ENCODE measurements at regions not wholly inside any gene's neighbourhood (a gene's known extent, or its start where the extent isn't known, plus 50 kb on each side); places are given as distances from the start of the nearest gene placed in this dataset.

- Mint-ChIP-seq H3K36me3 (no peaks in the 10 kb centered on the region), H3K4me1 (no peaks in the 10 kb centered on the region), H3K27me3 (no peaks in the 10 kb centered on the region), H3K4me3 (no peak overlapping the region), H3K9me3 (peaks cover 11% of the 10 kb centered on the region), H3K27ac (no peak overlapping the region)
These were observed 339.0 kb upstream of the WWC1 start for GRCh38 chr5:167952278-167952995.

GRCh38 chr5:167953151-167953798 lies 338.2 kb upstream of the WWC1 start:
- Mint-ChIP-seq H3K27me3 (no peaks in the 10 kb centered on the region), H3K27ac (no peak overlapping the region), H3K9me3 (peaks cover 17% of the 10 kb centered on the region), H3K4me3 (no peak overlapping the region), H3K36me3 (no peaks in the 10 kb centered on the region), H3K4me1 (no peaks in the 10 kb centered on the region)

GRCh38 chr5:167961731-167962130 lies 329.7 kb upstream of the WWC1 start:
- Mint-ChIP-seq H3K4me3 (no peak overlapping the region), H3K9me3 (peaks cover 28% of the 10 kb centered on the region), H3K27ac (no peak overlapping the region), H3K27me3 (no peaks in the 10 kb centered on the region), H3K4me1 (no peaks in the 10 kb centered on the region), H3K36me3 (no peaks in the 10 kb centered on the region)

DNA sequence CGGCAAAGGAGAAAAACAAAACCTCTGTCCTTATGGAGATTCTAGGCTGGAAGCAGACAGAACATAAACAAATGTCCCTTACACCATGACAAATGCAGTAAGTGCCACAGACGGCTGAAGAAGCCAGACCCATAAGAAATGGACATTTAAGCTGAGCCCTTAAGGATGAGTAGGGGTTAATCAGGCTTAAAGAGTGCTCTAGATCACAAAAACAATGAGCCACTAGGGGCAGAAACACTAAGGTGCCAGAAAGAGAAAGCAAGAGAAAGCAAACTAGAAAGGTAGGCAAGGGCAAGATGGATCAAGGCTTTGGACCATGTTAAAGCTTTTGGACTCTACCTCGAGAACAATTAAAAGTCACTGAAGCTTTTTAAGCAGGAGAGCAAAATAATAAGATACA lies 326.9 kb upstream of the WWC1 start:
- Mint-ChIP-seq H3K27ac (no peak overlapping the region), H3K27me3 (no peaks in the 10 kb centered on the region), H3K9me3 (peaks cover 18% of the 10 kb centered on the region), H3K4me3 (no peak overlapping the region), H3K4me1 (no peaks in the 10 kb centered on the region), H3K36me3 (no peaks in the 10 kb centered on the region)

DNA sequence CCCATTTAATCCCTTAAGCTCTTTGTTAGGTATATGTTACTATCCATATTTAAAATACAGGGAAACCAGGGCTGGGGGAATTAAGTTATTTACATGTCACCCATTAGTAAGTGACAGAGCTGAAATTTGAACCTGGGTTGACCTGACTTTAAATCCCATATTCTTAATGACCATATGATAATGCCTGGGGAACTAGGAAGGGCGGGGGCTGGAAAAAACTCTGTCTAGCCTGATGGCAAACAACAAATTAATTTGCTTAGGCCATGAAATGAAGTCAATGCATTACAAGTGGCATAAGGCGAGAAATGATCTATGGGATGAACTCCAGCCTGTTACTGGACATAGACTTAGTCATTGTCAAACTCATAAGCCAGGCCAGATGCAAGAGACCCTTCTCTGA lies 325.7 kb upstream of the WWC1 start:
- H3K9me3 Mint-ChIP-seq = peaks cover 18% of the 10 kb centered on the region
- H3K27ac Mint-ChIP-seq = no peak overlapping the region
- no peaks in the 10 kb centered on the region for H3K4me1 Mint-ChIP-seq
- H3K4me3 Mint-ChIP-seq = no peak overlapping the region
- no peaks in the 10 kb centered on the region for H3K27me3 Mint-ChIP-seq
- H3K36me3 Mint-ChIP-seq = no peaks in the 10 kb centered on the region

- Mint-ChIP-seq H3K4me3 (no peak overlapping the region), H3K4me1 (no peaks in the 10 kb centered on the region), H3K27ac (no peak overlapping the region)
These were observed 324.5 kb upstream of the WWC1 start for GRCh38 chr5:167966979-167967378.

DNA sequence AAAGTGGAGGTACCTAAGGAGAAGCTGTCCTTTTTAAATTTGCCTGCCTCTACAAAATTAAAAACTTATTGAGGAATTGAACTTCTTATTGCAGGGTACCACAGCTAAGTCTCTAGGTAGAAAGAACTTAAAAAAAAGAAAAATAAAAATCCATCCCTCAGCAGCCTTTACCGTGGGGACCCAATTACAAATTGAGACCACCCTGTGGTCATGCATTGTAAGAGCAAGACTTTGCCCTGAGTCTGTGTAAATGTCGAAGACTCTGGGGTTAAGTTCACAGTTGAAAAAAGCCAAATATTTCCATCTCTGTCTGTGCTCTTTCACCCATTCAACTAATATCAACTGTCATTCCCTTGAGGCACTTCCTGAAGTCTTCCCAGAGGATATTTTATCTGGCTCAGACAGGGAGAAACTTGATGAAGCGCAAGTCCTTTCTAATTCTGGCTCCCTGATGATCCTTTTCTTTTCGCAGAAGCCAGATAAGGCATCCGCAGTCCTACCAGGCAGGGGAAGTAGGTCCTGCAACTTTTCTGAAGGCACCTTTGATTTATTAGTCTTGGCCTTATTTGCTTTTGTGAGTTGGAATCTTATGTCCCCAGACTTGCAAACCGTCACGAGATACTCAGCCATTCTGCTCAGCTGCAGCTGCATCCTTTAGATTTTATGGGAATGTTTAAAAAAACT lies 323.8 kb upstream of the WWC1 start:
- no peak overlapping the region for H3K27ac Mint-ChIP-seq
- no peaks in the 10 kb centered on the region for H3K27me3 Mint-ChIP-seq
- no peaks in the 10 kb centered on the region for H3K36me3 Mint-ChIP-seq
- no peak overlapping the region for H3K4me3 Mint-ChIP-seq
- H3K9me3 Mint-ChIP-seq = peaks cover 11% of the 10 kb centered on the region
- no peaks in the 10 kb centered on the region for H3K4me1 Mint-ChIP-seq

More at GRCh38 chr5:167966979-167967378, 324.5 kb upstream of the WWC1 start:
- H3K27me3 Mint-ChIP-seq = no peaks in the 10 kb centered on the region
- H3K9me3 Mint-ChIP-seq = peaks cover 11% of the 10 kb centered on the region
- no peaks in the 10 kb centered on the region for H3K36me3 Mint-ChIP-seq

GRCh38 chr5:167968837-167969236 lies 322.6 kb upstream of the WWC1 start:
- peaks cover 6% of the 10 kb centered on the region for H3K9me3 Mint-ChIP-seq
- H3K4me1 Mint-ChIP-seq = no peaks in the 10 kb centered on the region
- H3K36me3 Mint-ChIP-seq = no peaks in the 10 kb centered on the region
- H3K27me3 Mint-ChIP-seq = no peaks in the 10 kb centered on the region
- H3K27ac Mint-ChIP-seq = no peak overlapping the region
- no peak overlapping the region for H3K4me3 Mint-ChIP-seq

DNA sequence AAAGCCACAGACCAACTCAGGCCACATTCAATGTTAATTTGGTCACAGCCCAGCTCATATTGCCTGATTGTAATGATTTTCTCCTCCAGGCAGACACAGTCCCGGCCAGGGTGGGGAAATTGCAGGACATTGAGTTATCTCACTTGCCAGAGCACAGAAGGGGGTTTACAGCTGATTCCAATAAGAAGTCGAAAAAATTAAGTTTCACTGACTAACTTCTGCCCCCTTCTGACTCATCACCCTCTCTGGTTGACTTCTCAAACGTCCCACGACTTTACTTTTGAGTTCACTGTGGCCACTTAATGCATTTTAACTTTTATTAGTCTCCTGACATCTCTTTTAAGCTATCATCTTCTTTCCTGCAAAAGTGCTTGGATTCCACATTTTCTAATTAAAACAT lies 321.4 kb upstream of the WWC1 start:
- H3K27me3 Mint-ChIP-seq = no peaks in the 10 kb centered on the region
- no peak overlapping the region for H3K4me3 Mint-ChIP-seq
- no peaks in the 10 kb centered on the region for H3K4me1 Mint-ChIP-seq
- no peaks in the 10 kb centered on the region for H3K9me3 Mint-ChIP-seq
- H3K27ac Mint-ChIP-seq = no peak overlapping the region
- H3K36me3 Mint-ChIP-seq = no peaks in the 10 kb centered on the region

DNA sequence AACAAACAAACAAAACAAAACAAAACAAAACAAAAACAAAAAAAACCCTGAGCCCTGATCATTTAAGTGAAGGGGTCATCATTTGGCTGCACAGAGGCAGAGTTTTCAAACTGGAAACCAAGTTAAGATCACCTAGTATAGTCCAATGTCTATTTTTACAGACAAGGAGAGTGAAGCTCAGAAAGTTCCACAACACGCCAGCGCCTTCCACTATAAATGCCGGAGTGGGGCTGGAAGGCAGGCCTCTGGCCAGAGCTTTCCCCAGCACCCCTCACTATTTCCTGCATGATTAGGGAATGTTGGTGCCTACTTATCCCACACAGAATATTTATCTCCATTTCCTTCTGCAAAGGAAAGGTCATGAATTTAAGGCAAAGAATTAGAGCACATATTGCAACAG lies 319.7 kb upstream of the WWC1 start:
- no peaks in the 10 kb centered on the region for H3K36me3 Mint-ChIP-seq
- no peaks in the 10 kb centered on the region for H3K4me1 Mint-ChIP-seq
- no peaks in the 10 kb centered on the region for H3K9me3 Mint-ChIP-seq
- no peaks in the 10 kb centered on the region for H3K27me3 Mint-ChIP-seq
- H3K4me3 Mint-ChIP-seq = no peak overlapping the region
- no peak overlapping the region for H3K27ac Mint-ChIP-seq

GRCh38 chr5:167973126-167973525 lies 318.3 kb upstream of the WWC1 start:
- no peaks in the 10 kb centered on the region for H3K36me3 Mint-ChIP-seq
- H3K27ac Mint-ChIP-seq = no peak overlapping the region
- H3K9me3 Mint-ChIP-seq = peaks cover 5% of the 10 kb centered on the region
- H3K4me1 Mint-ChIP-seq = no peaks in the 10 kb centered on the region
- no peak overlapping the region for H3K4me3 Mint-ChIP-seq
- no peaks in the 10 kb centered on the region for H3K27me3 Mint-ChIP-seq

GRCh38 chr5:167984951-167985350 lies 306.5 kb upstream of the WWC1 start:
- H3K27me3 Mint-ChIP-seq = peaks cover 3% of the 10 kb centered on the region
- no peaks in the 10 kb centered on the region for H3K4me1 Mint-ChIP-seq
- no peak overlapping the region for H3K27ac Mint-ChIP-seq
- no peaks in the 10 kb centered on the region for H3K36me3 Mint-ChIP-seq
- H3K4me3 Mint-ChIP-seq = no peak overlapping the region
- H3K9me3 Mint-ChIP-seq = peaks cover 10% of the 10 kb centered on the region

DNA sequence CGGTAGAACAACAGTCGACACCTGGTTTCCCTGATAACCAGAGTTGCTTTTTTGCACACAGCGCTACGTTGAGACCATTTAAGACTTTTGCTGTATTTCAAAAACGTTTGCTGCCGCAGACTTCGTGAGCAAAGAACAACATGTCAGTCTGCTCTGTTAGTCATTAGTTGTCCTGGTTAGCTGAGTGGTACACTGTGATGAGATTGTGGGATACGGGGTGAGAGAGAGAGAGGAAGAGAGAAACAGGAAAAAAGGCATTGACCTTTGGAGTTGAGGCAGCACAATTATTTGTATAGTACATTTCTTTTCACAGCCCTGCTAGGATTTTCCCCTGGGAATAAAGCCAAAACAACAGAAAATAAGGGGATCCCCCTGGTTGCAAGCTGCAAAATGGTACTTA lies 306.1 kb upstream of the WWC1 start:
- H3K4me3 Mint-ChIP-seq = no peak overlapping the region
- no peaks in the 10 kb centered on the region for H3K4me1 Mint-ChIP-seq
- peaks cover 3% of the 10 kb centered on the region for H3K27me3 Mint-ChIP-seq
- H3K9me3 Mint-ChIP-seq = peaks cover 6% of the 10 kb centered on the region
- H3K36me3 Mint-ChIP-seq = no peaks in the 10 kb centered on the region
- H3K27ac Mint-ChIP-seq = no peak overlapping the region

DNA sequence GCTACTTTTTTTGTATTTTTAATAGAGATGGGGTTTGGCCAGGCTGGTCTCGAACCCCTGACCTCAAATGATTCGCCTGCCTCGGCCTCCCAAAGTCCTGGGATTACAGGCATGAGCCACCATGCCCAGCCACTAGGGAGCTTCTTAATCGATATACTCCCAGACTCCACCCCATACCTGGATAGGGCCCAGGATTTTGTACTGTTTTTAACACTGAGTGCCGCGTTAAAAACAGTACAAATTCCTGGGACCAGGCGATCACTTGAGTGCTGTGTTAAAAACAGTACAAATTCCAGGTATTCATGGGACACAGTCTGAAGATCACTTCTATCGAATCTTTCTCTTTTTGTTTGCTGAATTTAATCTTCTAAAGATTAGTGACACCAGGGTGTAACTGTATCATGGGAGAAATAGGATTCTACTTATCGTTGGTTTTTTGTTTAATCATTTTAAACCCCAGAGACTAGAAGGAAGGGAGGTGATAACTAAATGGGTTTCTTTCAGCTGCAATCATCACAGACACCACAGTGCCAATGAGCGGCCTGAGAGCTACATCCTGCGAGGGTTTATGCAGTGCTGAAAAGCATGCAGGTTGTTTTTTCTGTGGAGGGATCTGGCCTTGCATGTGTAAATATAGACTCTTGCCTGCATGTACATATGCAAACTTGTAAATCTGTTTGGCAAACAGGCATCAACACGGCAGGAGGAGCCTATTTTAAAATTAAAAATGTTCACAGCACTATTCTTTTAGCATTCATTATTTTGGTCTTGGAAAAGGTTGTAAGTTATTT lies 303.8 kb upstream of the WWC1 start:
- H3K4me1 Mint-ChIP-seq = no peaks in the 10 kb centered on the region
- no peak overlapping the region for H3K27ac Mint-ChIP-seq

DNA sequence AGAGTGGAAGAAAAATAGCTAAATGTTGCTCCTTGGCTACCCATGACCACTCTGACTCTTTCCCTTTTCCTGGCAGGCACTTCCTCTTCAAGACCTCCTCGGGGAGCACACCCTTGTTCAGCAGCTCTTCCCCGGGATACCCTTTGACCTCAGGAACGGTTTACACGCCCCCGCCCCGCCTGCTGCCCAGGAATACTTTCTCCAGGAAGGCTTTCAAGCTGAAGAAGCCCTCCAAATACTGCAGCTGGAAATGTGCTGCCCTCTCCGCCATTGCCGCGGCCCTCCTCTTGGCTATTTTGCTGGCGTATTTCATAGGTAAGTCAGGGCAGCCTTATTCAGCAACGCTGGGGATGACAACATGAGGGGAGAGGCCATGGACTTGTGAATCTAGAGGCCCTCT lies 298.6 kb upstream of the WWC1 start:
- Mint-ChIP-seq H3K36me3 (no peaks in the 10 kb centered on the region), H3K4me1 (no peaks in the 10 kb centered on the region), H3K27ac (no peak overlapping the region), H3K4me3 (no peak overlapping the region), H3K9me3 (no peaks in the 10 kb centered on the region), H3K27me3 (peaks cover 3% of the 10 kb centered on the region)

More for the DNA sequence above, 303.8 kb upstream of the WWC1 start:
- Mint-ChIP-seq H3K9me3 (no peaks in the 10 kb centered on the region), H3K36me3 (no peaks in the 10 kb centered on the region), H3K27me3 (peaks cover 3% of the 10 kb centered on the region), H3K4me3 (no peak overlapping the region)

- H3K27me3 Mint-ChIP-seq = peaks cover 1% of the 10 kb centered on the region
- no peak overlapping the region for H3K27ac Mint-ChIP-seq
- H3K36me3 Mint-ChIP-seq = no peaks in the 10 kb centered on the region
- no peaks in the 10 kb centered on the region for H3K9me3 Mint-ChIP-seq
- H3K4me3 Mint-ChIP-seq = no peak overlapping the region
- no peaks in the 10 kb centered on the region for H3K4me1 Mint-ChIP-seq
These were observed 297.7 kb upstream of the WWC1 start for GRCh38 chr5:167993771-167994170.
